ENCODE measurements at regions not wholly inside any gene's neighbourhood (a gene's known extent, or its start where the extent isn't known, plus 50 kb on each side); places are given as distances from the start of the nearest gene placed in this dataset.

GRCh38 chr12:105562199-105562971 lies 231.9 kb downstream of the C12orf75 start:
- TF ChIP-seq CTCF (IDR thresholded peaks at IDR 0.05 in 2 of 3, conservative IDR thresholded peaks at IDR 0.05 in 1 of 3; ENCODE audit: borderline replicate concordance in 1 of 3, insufficient read depth in 1 of 3, low read depth in 2 of 3, low read length in 2 of 3): no peak
- TF ChIP-seq POLR2A (IDR thresholded peaks at IDR 0.05; ENCODE audit: borderline replicate concordance, extremely low read depth, insufficient read depth, insufficient read length): no peak
- peak; percentile 15 for TF ChIP-seq YY1 (IDR thresholded peaks at IDR 0.05; ENCODE audit: extremely low read depth, insufficient replicate concordance, low read depth, low read length)
- TF ChIP-seq POLR2AphosphoS5 (IDR thresholded peaks at IDR 0.05; ENCODE audit: low read depth, low read length): 0 out of 2 replicates have a peak, but pooled peaks have one; percentile 9
- no peak for TF ChIP-seq REST (IDR thresholded peaks at IDR 0.05; ENCODE audit: low read depth)
- no peak for TF ChIP-seq EZH2phosphoT487 (IDR thresholded peaks at IDR 0.05; ENCODE audit: borderline replicate concordance)
- no peak for TF ChIP-seq ELF1 (IDR thresholded peaks at IDR 0.05; ENCODE audit: borderline replicate concordance, low read depth)
- TF ChIP-seq SIN3A (IDR thresholded peaks at IDR 0.05; ENCODE audit: low read depth): no peak
- TF ChIP-seq CBX3 (IDR thresholded peaks at IDR 0.05; ENCODE audit: low read depth): peak; percentile 64; the same call in 1 of the 2 replicates
- no peak for TF ChIP-seq EZH2 (IDR thresholded peaks at IDR 0.05)
